ENCODE measurements at regions not wholly inside any gene's neighbourhood (a gene's known extent, or its start where the extent isn't known, plus 50 kb on each side); places are given as distances from the start of the nearest gene placed in this dataset.

GRCh38 chr22:27641049-27641795, 160.3 kb downstream of the MN1 start:
- H3K27me3 ChIP-seq (ENCODE audit: insufficient read depth, low read depth, severe bottlenecking): no peaks in the 10 kb centered on the region
- no peak for DNase-seq

GRCh38 chr22:27642104-27642800, 159.3 kb downstream of the MN1 start:
- H3K27me3 ChIP-seq (ENCODE audit: insufficient read depth, low read depth, severe bottlenecking): no peaks in the 10 kb centered on the region
- no peaks in the 10 kb centered on the region for H3K9me3 ChIP-seq (ENCODE audit: severe bottlenecking)
- no peak overlapping the region for H3K4me3 ChIP-seq (ENCODE audit: low read depth, low read length)
- H3K27ac ChIP-seq: no peak overlapping the region
- DNase-seq: no peak
- no peaks in the 10 kb centered on the region for H3K36me3 ChIP-seq
- no peak for TF ChIP-seq CTCF (IDR thresholded peaks at IDR 0.05; ENCODE audit: low read depth, low read length)

More at GRCh38 chr22:27641049-27641795, 160.3 kb downstream of the MN1 start:
- TF ChIP-seq CTCF (IDR thresholded peaks at IDR 0.05; ENCODE audit: low read depth, low read length): no peak
- no peak overlapping the region for H3K27ac ChIP-seq
- no peak overlapping the region for H3K4me3 ChIP-seq (ENCODE audit: low read depth, low read length)
- no peaks in the 10 kb centered on the region for H3K9me3 ChIP-seq (ENCODE audit: severe bottlenecking)
- no peaks in the 10 kb centered on the region for H3K36me3 ChIP-seq

GRCh38 chr22:27643907-27644306, 157.6 kb downstream of the MN1 start:
- DNase-seq: no peak
- Histone ChIP-seq H3K4me3 (ENCODE audit: low read depth, low read length) (no peak overlapping the region), H3K27me3 (ENCODE audit: insufficient read depth, low read depth, severe bottlenecking) (no peaks in the 10 kb centered on the region), H3K9me3 (ENCODE audit: severe bottlenecking) (no peaks in the 10 kb centered on the region), H3K36me3 (no peaks in the 10 kb centered on the region), H3K27ac (no peak overlapping the region)
- TF ChIP-seq CTCF (IDR thresholded peaks at IDR 0.05; ENCODE audit: low read depth, low read length): no peak

GRCh38 chr22:27644566-27644965, 157.0 kb downstream of the MN1 start:
- Histone ChIP-seq H3K9me3 (ENCODE audit: severe bottlenecking) (no peaks in the 10 kb centered on the region), H3K4me3 (ENCODE audit: low read depth, low read length) (no peak overlapping the region), H3K36me3 (no peaks in the 10 kb centered on the region), H3K27me3 (ENCODE audit: insufficient read depth, low read depth, severe bottlenecking) (no peaks in the 10 kb centered on the region), H3K27ac (no peak overlapping the region)
- no peak for TF ChIP-seq CTCF (IDR thresholded peaks at IDR 0.05; ENCODE audit: low read depth, low read length)
- DNase-seq: no peak

GRCh38 chr22:27647540-27647939, 154.0 kb downstream of the MN1 start:
- Histone ChIP-seq H3K27me3 (ENCODE audit: insufficient read depth, low read depth, severe bottlenecking) (no peaks in the 10 kb centered on the region), H3K27ac (no peak overlapping the region), H3K36me3 (no peaks in the 10 kb centered on the region), H3K4me3 (ENCODE audit: low read depth, low read length) (no peak overlapping the region), H3K9me3 (ENCODE audit: severe bottlenecking) (no peaks in the 10 kb centered on the region)
- no peak for TF ChIP-seq CTCF (IDR thresholded peaks at IDR 0.05; ENCODE audit: low read depth, low read length)
- DNase-seq: no peak
